ENCODE measurements at regions not wholly inside any gene's neighbourhood (a gene's known extent, or its start where the extent isn't known, plus 50 kb on each side); places are given as distances from the start of the nearest gene placed in this dataset.

- Histone ChIP-seq H3K27me3 (ENCODE audit: control insufficient read depth in 3 of 3, insufficient read depth in 3 of 3, low read depth in 1 of 3, low read length in 3 of 3) (no peaks in the 10 kb centered on the region), H3K14ac (ENCODE audit: low read length) (no peak overlapping the region), H2AK5ac (ENCODE audit: low read depth, low read length) (no peak overlapping the region), H2AFZ (ENCODE audit: low read length) (no peak overlapping the region), H3K4ac (ENCODE audit: low read length) (no peak overlapping the region), H3K27ac (replicated peaks; ENCODE audit: low read length) (no peak overlapping the region), H3K9ac (ENCODE audit: low read depth, low read length, poor library complexity) (no peak overlapping the region), H3K79me1 (ENCODE audit: low read depth, low read length) (no peaks in the 10 kb centered on the region), H2BK120ac (ENCODE audit: low read depth, low read length) (no peak overlapping the region), H3K4me2 (ENCODE audit: insufficient read depth, low read length, poor library complexity, severe bottlenecking) (no peak overlapping the region), H4K91ac (ENCODE audit: low read depth, low read length, poor library complexity) (no peak overlapping the region), H2BK12ac (ENCODE audit: low read length) (no peak overlapping the region), H3K4me3 (ENCODE audit: low read length in 2 of 2) (no peak overlapping the region), H4K8ac (ENCODE audit: low read depth, low read length) (no peak overlapping the region), H2BK15ac (ENCODE audit: low read length) (no peak overlapping the region), H3K9me3 (replicated peaks in 1 of 2; ENCODE audit: control insufficient read depth in 2 of 2, insufficient read depth in 1 of 2, low read depth in 1 of 2, low read length in 2 of 2) (peaks cover 2% of the 10 kb centered on the region in 2 donors), H3K36me3 (replicated peaks in 1 of 2; ENCODE audit: control insufficient read depth in 2 of 2, insufficient read depth in 2 of 2, low read length in 2 of 2) (no peaks in the 10 kb centered on the region), H2BK5ac (ENCODE audit: low read length) (no peak overlapping the region), H3K4me1 (ENCODE audit: control insufficient read depth in 2 of 2, insufficient read depth in 1 of 2, low read depth in 1 of 2, low read length in 2 of 2) (peaks cover 13 to 23% of the 10 kb centered on the region in 2 donors), H3K23ac (ENCODE audit: low read depth, low read length, poor library complexity) (no peak overlapping the region), H3K18ac (ENCODE audit: low read length) (no peak overlapping the region)
- WGBS, 2 donors (ENCODE audit: extremely low coverage in 2 of 2, insufficient read length in 2 of 2, insufficient replicate concordance in 1 of 2): no CpG with 5 or more reads among the region's 3 CpGs
- no peak for DNase-seq (ENCODE audit: low spot score)
These were observed 224.5 kb downstream of the VRK1 start for GRCh38 chr14:97021571-97022168.

DNA sequence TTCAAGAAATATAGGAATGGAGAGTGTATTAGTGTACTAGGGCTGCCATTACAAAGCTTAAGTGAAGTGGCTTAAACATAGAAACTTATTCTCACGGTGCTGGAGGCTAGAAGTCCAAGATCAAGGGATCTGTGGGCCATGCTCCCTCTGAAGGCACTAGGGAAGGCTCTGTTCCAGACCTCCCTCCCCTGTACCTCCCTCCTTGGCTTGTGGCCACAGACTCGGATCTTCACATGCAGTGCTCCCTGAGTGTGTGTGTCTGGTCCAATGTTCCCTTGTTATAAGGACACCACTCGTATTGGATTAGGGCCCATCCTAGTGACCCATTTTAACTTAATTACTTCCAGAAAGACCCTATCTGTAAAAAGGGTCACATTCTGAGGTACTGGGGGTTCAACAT is 225.6 kb downstream of the VRK1 start:
- H3K9ac ChIP-seq (ENCODE audit: low read depth, low read length, poor library complexity): no peak overlapping the region
- no peak overlapping the region for H2AFZ ChIP-seq (ENCODE audit: low read length)
- H3K23ac ChIP-seq (ENCODE audit: low read depth, low read length, poor library complexity): no peak overlapping the region
- no peak overlapping the region for H4K8ac ChIP-seq (ENCODE audit: low read depth, low read length)
- H2BK5ac ChIP-seq (ENCODE audit: low read length): no peak overlapping the region
- WGBS, 2 donors (ENCODE audit: extremely low coverage in 2 of 2, insufficient read length in 2 of 2, insufficient replicate concordance in 1 of 2): no CpG with 5 or more reads among the region's 3 CpGs
- no peak overlapping the region for H2BK120ac ChIP-seq (ENCODE audit: low read depth, low read length)
- H3K27ac ChIP-seq (replicated peaks; ENCODE audit: low read length): no peak overlapping the region
- no peak overlapping the region for H4K91ac ChIP-seq (ENCODE audit: low read depth, low read length, poor library complexity)
- no peak overlapping the region for H3K4me2 ChIP-seq (ENCODE audit: insufficient read depth, low read length, poor library complexity, severe bottlenecking)
- no peak overlapping the region for H3K4me3 ChIP-seq (ENCODE audit: low read length in 2 of 2)
- H3K4ac ChIP-seq (ENCODE audit: low read length): no peak overlapping the region
- no peak overlapping the region for H3K18ac ChIP-seq (ENCODE audit: low read length)
- no peaks in the 10 kb centered on the region for H3K27me3 ChIP-seq (ENCODE audit: control insufficient read depth in 3 of 3, insufficient read depth in 3 of 3, low read depth in 1 of 3, low read length in 3 of 3)
- H3K4me1 ChIP-seq (ENCODE audit: control insufficient read depth in 2 of 2, insufficient read depth in 1 of 2, low read depth in 1 of 2, low read length in 2 of 2): peaks cover 23 to 31% of the 10 kb centered on the region in 2 donors
- no peak overlapping the region for H2BK15ac ChIP-seq (ENCODE audit: low read length)
- H2BK12ac ChIP-seq (ENCODE audit: low read length): no peak overlapping the region
- no peaks in the 10 kb centered on the region for H3K79me1 ChIP-seq (ENCODE audit: low read depth, low read length)
- no peak overlapping the region for H2AK5ac ChIP-seq (ENCODE audit: low read depth, low read length)
- no peak for DNase-seq (ENCODE audit: low spot score)
- H3K9me3 ChIP-seq (replicated peaks in 1 of 2; ENCODE audit: control insufficient read depth in 2 of 2, insufficient read depth in 1 of 2, low read depth in 1 of 2, low read length in 2 of 2): peaks cover 2% of the 10 kb centered on the region in 2 donors
- H3K36me3 ChIP-seq (replicated peaks in 1 of 2; ENCODE audit: control insufficient read depth in 2 of 2, insufficient read depth in 2 of 2, low read length in 2 of 2): no peaks in the 10 kb centered on the region
- no peak overlapping the region for H3K14ac ChIP-seq (ENCODE audit: low read length)

DNA sequence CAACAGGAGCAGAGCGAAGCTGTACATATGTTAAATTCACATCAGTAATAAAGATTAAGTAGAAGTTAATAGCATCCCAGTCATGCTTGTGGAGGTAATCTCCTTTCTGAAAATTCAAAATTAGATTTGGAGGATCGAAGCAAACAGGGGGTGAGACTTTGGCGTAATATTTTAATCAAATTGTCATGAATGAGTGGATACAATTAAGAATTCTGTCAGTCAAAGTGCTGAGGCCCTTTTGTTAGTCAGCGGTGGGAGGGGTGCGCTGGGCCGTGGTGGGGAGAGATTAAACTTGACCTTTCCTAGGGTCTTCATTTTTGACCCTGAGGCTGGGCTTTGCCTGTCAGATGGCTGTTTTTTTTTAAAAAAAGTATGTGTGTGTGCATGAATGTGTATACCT is 226.7 kb downstream of the VRK1 start:
- Histone ChIP-seq H3K79me1 (ENCODE audit: low read depth, low read length) (no peaks in the 10 kb centered on the region), H2BK15ac (ENCODE audit: low read length) (no peak overlapping the region), H3K27ac (replicated peaks; ENCODE audit: low read length) (no peak overlapping the region), H3K36me3 (replicated peaks in 1 of 2; ENCODE audit: control insufficient read depth in 2 of 2, insufficient read depth in 2 of 2, low read length in 2 of 2) (no peaks in the 10 kb centered on the region), H3K4me1 (ENCODE audit: control insufficient read depth in 2 of 2, insufficient read depth in 1 of 2, low read depth in 1 of 2, low read length in 2 of 2) (peaks cover 29 to 40% of the 10 kb centered on the region in 2 donors), H3K9ac (ENCODE audit: low read depth, low read length, poor library complexity) (no peak overlapping the region), H2AK5ac (ENCODE audit: low read depth, low read length) (no peak overlapping the region), H3K9me3 (replicated peaks in 1 of 2; ENCODE audit: control insufficient read depth in 2 of 2, insufficient read depth in 1 of 2, low read depth in 1 of 2, low read length in 2 of 2) (peaks cover 2% of the 10 kb centered on the region in 2 donors), H2AFZ (ENCODE audit: low read length) (no peak overlapping the region), H4K8ac (ENCODE audit: low read depth, low read length) (no peak overlapping the region), H2BK12ac (ENCODE audit: low read length) (no peak overlapping the region), H3K14ac (ENCODE audit: low read length) (no peak overlapping the region), H3K4ac (ENCODE audit: low read length) (no peak overlapping the region), H2BK120ac (ENCODE audit: low read depth, low read length) (no peak overlapping the region), H3K4me3 (ENCODE audit: low read length in 2 of 2) (no peak overlapping the region), H2BK5ac (ENCODE audit: low read length) (no peak overlapping the region), H3K23ac (ENCODE audit: low read depth, low read length, poor library complexity) (no peak overlapping the region), H3K27me3 (ENCODE audit: control insufficient read depth in 3 of 3, insufficient read depth in 3 of 3, low read depth in 1 of 3, low read length in 3 of 3) (no peaks in the 10 kb centered on the region), H3K18ac (ENCODE audit: low read length) (no peak overlapping the region), H3K4me2 (ENCODE audit: insufficient read depth, low read length, poor library complexity, severe bottlenecking) (no peak overlapping the region), H4K91ac (ENCODE audit: low read depth, low read length, poor library complexity) (no peak overlapping the region)
- WGBS, 2 donors (ENCODE audit: extremely low coverage in 2 of 2, insufficient read length in 2 of 2, insufficient replicate concordance in 1 of 2): no CpG with 5 or more reads among the region's 6 CpGs
- DNase-seq (ENCODE audit: low spot score): no peak

GRCh38 chr14:97024300-97024699 is 227.1 kb downstream of the VRK1 start:
- Histone ChIP-seq H3K14ac (ENCODE audit: low read length) (peak overlapping the region; percentile 11), H4K91ac (ENCODE audit: low read depth, low read length, poor library complexity) (no peak overlapping the region), H3K79me1 (ENCODE audit: low read depth, low read length) (no peaks in the 10 kb centered on the region), H3K4me1 (ENCODE audit: control insufficient read depth in 2 of 2, insufficient read depth in 1 of 2, low read depth in 1 of 2, low read length in 2 of 2) (peaks cover 29 to 40% of the 10 kb centered on the region in 2 donors), H3K4me3 (ENCODE audit: low read length in 2 of 2) (no peak overlapping the region), H3K27ac (replicated peaks; ENCODE audit: low read length) (no peak overlapping the region), H3K27me3 (ENCODE audit: control insufficient read depth in 3 of 3, insufficient read depth in 3 of 3, low read depth in 1 of 3, low read length in 3 of 3) (no peaks in the 10 kb centered on the region), H3K9ac (ENCODE audit: low read depth, low read length, poor library complexity) (no peak overlapping the region), H3K23ac (ENCODE audit: low read depth, low read length, poor library complexity) (no peak overlapping the region), H2BK12ac (ENCODE audit: low read length) (no peak overlapping the region), H3K4ac (ENCODE audit: low read length) (no peak overlapping the region), H2BK15ac (ENCODE audit: low read length) (no peak overlapping the region), H3K36me3 (replicated peaks in 1 of 2; ENCODE audit: control insufficient read depth in 2 of 2, insufficient read depth in 2 of 2, low read length in 2 of 2) (no peaks in the 10 kb centered on the region), H3K4me2 (ENCODE audit: insufficient read depth, low read length, poor library complexity, severe bottlenecking) (no peak overlapping the region), H4K8ac (ENCODE audit: low read depth, low read length) (no peak overlapping the region), H3K9me3 (replicated peaks in 1 of 2; ENCODE audit: control insufficient read depth in 2 of 2, insufficient read depth in 1 of 2, low read depth in 1 of 2, low read length in 2 of 2) (peaks cover 2% of the 10 kb centered on the region in 2 donors), H2BK5ac (ENCODE audit: low read length) (no peak overlapping the region), H2AFZ (ENCODE audit: low read length) (no peak overlapping the region), H2BK120ac (ENCODE audit: low read depth, low read length) (no peak overlapping the region), H2AK5ac (ENCODE audit: low read depth, low read length) (no peak overlapping the region), H3K18ac (ENCODE audit: low read length) (no peak overlapping the region)
- DNase-seq (ENCODE audit: low spot score): no peak
- no CpG with 5 or more reads among the region's 7 CpGs for WGBS, 2 donors (ENCODE audit: extremely low coverage in 2 of 2, insufficient read length in 2 of 2, insufficient replicate concordance in 1 of 2)
